GM23248 (cell line): ENCODE measurements at regions not wholly inside any gene's neighbourhood (a gene's known extent, or its start where the extent isn't known, plus 50 kb on each side); places are given as distances from the start of the nearest gene placed in this dataset.

Source experiments
- DNase-seq: peaks from one replicate; pipeline ENCODE4 v3.0.0-alpha.2; 2015
- H2AFZ ChIP-seq: fragments of 200-600 bp; sonication (generic); 2 replicates; pipeline ENCODE4 v1.6.1; 2016; ENCODE audit warnings: antibody characterized with exemption
- H3F3A ChIP-seq: fragments of 200-600 bp; sonication (generic); 2 replicates; pipeline ENCODE4 v1.6.1; 2016; ENCODE audit warnings: mild to moderate bottlenecking, antibody characterized with exemption, mixed run types; ENCODE audit not compliant: insufficient read depth
- H3K27ac ChIP-seq: fragments of 200-600 bp; sonication (generic); 2 replicates; pipeline ENCODE4 v1.5.1; 2016; ENCODE audit warnings: mild to moderate bottlenecking
- H3K27me3 ChIP-seq: fragments of 200-600 bp; sonication (generic); replicated peaks from 2 replicates; pipeline ENCODE4 v1.6.1; 2016; ENCODE audit warnings: mild to moderate bottlenecking; ENCODE audit not compliant: insufficient read depth
- H3K36me3 ChIP-seq: fragments of 200-600 bp; sonication (generic); 2 replicates; pipeline ENCODE4 v1.6.1; 2016; ENCODE audit warnings: low read depth, mild to moderate bottlenecking
- H3K4me1 ChIP-seq: fragments of 200-600 bp; sonication (generic); 2 replicates; pipeline ENCODE4 v1.6.1; 2016; ENCODE audit warnings: mild to moderate bottlenecking; ENCODE audit not compliant: insufficient read depth
- H3K4me2 ChIP-seq: fragments of 200-600 bp; sonication (generic); one replicate; pipeline ENCODE4 v1.6.1; 2016; ENCODE audit warnings: mild to moderate bottlenecking; ENCODE audit not compliant: unreplicated experiment
- H3K4me3 ChIP-seq: fragments of 200-600 bp; sonication (generic); 2 replicates; pipeline ENCODE4 v1.5.1; 2016; ENCODE audit warnings: mild to moderate bottlenecking
- H3K79me2 ChIP-seq: fragments of 200-600 bp; sonication (generic); 2 replicates; pipeline ENCODE4 v1.6.1; 2016; ENCODE audit warnings: mild to moderate bottlenecking; ENCODE audit not compliant: insufficient read depth
- H3K9ac ChIP-seq: fragments of 200-600 bp; sonication (generic); 2 replicates; pipeline ENCODE4 v1.6.1; 2016; ENCODE audit warnings: mild to moderate bottlenecking
- H3K9me2 ChIP-seq: fragments of 200-600 bp; sonication (generic); 2 replicates; pipeline ENCODE4 v1.6.1; 2016; ENCODE audit warnings: mixed run types, mild to moderate bottlenecking, moderate library complexity; ENCODE audit not compliant: insufficient read depth
- H3K9me3 ChIP-seq: fragments of 200-600 bp; sonication (generic); one replicate; pipeline ENCODE4 v1.6.1; 2017; ENCODE audit warnings: low read depth
- H4K20me1 ChIP-seq: fragments of 200-600 bp; sonication (generic); 2 replicates; pipeline ENCODE4 v1.6.0; 2016; ENCODE audit not compliant: insufficient read depth
- EZH2 ChIP-seq: fragments of 200-600 bp; sonication (generic); IDR thresholded peaks from 2 replicates; pipeline ENCODE4 v1.6.1; 2018; ENCODE audit warnings: antibody characterized with exemption, mild to moderate bottlenecking; ENCODE audit not compliant: insufficient read depth, poor library complexity, severe bottlenecking
- EZH2phosphoT487 ChIP-seq: fragments of 200-600 bp; sonication (generic); IDR thresholded peaks from 2 replicates; pipeline ENCODE4 v1.6.1; 2018; ENCODE audit warnings: antibody characterized with exemption, moderate library complexity, mild to moderate bottlenecking, low read depth; ENCODE audit not compliant: insufficient read depth
- WGBS, 2 experiments: methylation state at CpG; one replicate each; pipeline ENCODE4 v1.1.6; 2015 to 2017; ENCODE audit warnings: low lambda C conversion rate in 2 of 2, low coverage in 1 of 2; ENCODE audit errors: missing lambda C conversion rate in 2 of 2; 5-methylcytosine and 5-hydroxymethylcytosine counted together
- in situ Hi-C: fragments of 300-500 bp; cut with MboI; formaldehyde crosslinking; loops from 2 replicates; pipeline ENCODE4 v1.15.0; 2020

- peaks cover 25% of the 10 kb centered on the region; the same call in 1 of the 2 replicates for H3K27me3 ChIP-seq
- in situ Hi-C loops: loop anchor here (25.0 kb wide), 1 partner anchor 551 kb away; no protein-coding TSS in a partner anchor
Observed at GRCh38 chr2:158738363-158738762, 56.8 kb upstream of the DAPL1 start.

GRCh38 chr2:158740127-158740526, 55.0 kb upstream of the DAPL1 start:
- WGBS, 2 experiments: 77 to 79% methylated on average over 5 of the region's 5 CpGs
- no peaks in the 10 kb centered on the region for H3K9me2 ChIP-seq
- H3K27me3 ChIP-seq: peaks cover 22% of the 10 kb centered on the region; the same call in 1 of the 2 replicates
- no peak for DNase-seq
- H3K27ac ChIP-seq: no peak overlapping the region
- H3K4me3 ChIP-seq: no peak overlapping the region
- H2AFZ ChIP-seq: no peak overlapping the region
- no peaks in the 10 kb centered on the region for H3K36me3 ChIP-seq
- TF ChIP-seq EZH2: no peak
- no peak for TF ChIP-seq EZH2phosphoT487
- H3K4me1 ChIP-seq: no peaks in the 10 kb centered on the region
- no peak overlapping the region for H3K9ac ChIP-seq
- H3K79me2 ChIP-seq: no peaks in the 10 kb centered on the region
- H3F3A ChIP-seq: no peaks in the 10 kb centered on the region
- H3K4me2 ChIP-seq: no peak overlapping the region
- H4K20me1 ChIP-seq: no peaks in the 10 kb centered on the region
- in situ Hi-C loops: loop anchor here (10.0 to 25.0 kb wide), 2 partner anchors 553 to 705 kb away; no protein-coding TSS in a partner anchor
- no peaks in the 10 kb centered on the region for H3K9me3 ChIP-seq

More at GRCh38 chr2:158738363-158738762, 56.8 kb upstream of the DAPL1 start:
- Histone ChIP-seq H3K4me2 (no peak overlapping the region), H3K9me2 (no peaks in the 10 kb centered on the region), H2AFZ (no peak overlapping the region), H3K27ac (no peak overlapping the region), H3K36me3 (no peaks in the 10 kb centered on the region), H3K9me3 (no peaks in the 10 kb centered on the region), H3F3A (no peaks in the 10 kb centered on the region), H3K9ac (no peak overlapping the region), H3K4me3 (no peak overlapping the region), H4K20me1 (no peaks in the 10 kb centered on the region), H3K79me2 (no peaks in the 10 kb centered on the region), H3K4me1 (no peaks in the 10 kb centered on the region)
- WGBS, 2 experiments: 68 to 69% methylated on average over 5 of the region's 5 CpGs
- TF ChIP-seq EZH2 (no peak), EZH2phosphoT487 (no peak)
- no peak for DNase-seq

- 38 to 39% methylated on average over 4 of the region's 4 CpGs for WGBS, 2 experiments
- in situ Hi-C loops: loop anchor here (10.0 to 25.0 kb wide), 2 partner anchors 553 to 706 kb away; no protein-coding TSS in a partner anchor
- Histone ChIP-seq H2AFZ (no peak overlapping the region), H3K4me3 (no peak overlapping the region), H3K9ac (no peak overlapping the region), H3K4me1 (no peaks in the 10 kb centered on the region), H3K79me2 (no peaks in the 10 kb centered on the region), H3K9me3 (no peaks in the 10 kb centered on the region), H3K4me2 (no peak overlapping the region), H3K36me3 (no peaks in the 10 kb centered on the region), H3K27me3 (peaks cover 22% of the 10 kb centered on the region; the same call in 1 of the 2 replicates), H3K9me2 (no peaks in the 10 kb centered on the region), H3F3A (no peaks in the 10 kb centered on the region), H4K20me1 (no peaks in the 10 kb centered on the region), H3K27ac (no peak overlapping the region)
- no peak for TF ChIP-seq EZH2
- no peak for TF ChIP-seq EZH2phosphoT487
- DNase-seq: peak; percentile 52
Observed at GRCh38 chr2:158740621-158741020, 54.5 kb upstream of the DAPL1 start.

- no peak overlapping the region for H2AFZ ChIP-seq
- peaks cover 18% of the 10 kb centered on the region for H3K27me3 ChIP-seq
- no peaks in the 10 kb centered on the region for H3K36me3 ChIP-seq
- no peaks in the 10 kb centered on the region for H3F3A ChIP-seq
- no peak overlapping the region for H3K4me2 ChIP-seq
- H3K9me3 ChIP-seq: no peaks in the 10 kb centered on the region
- no peak for DNase-seq
- no peak overlapping the region for H3K4me3 ChIP-seq
- H4K20me1 ChIP-seq: no peaks in the 10 kb centered on the region
- no peaks in the 10 kb centered on the region for H3K79me2 ChIP-seq
- no peak overlapping the region for H3K9ac ChIP-seq
- H3K4me1 ChIP-seq: no peaks in the 10 kb centered on the region
- in situ Hi-C loops: loop anchor here (10.0 to 25.0 kb wide), 2 partner anchors 554 to 707 kb away; no protein-coding TSS in a partner anchor
- TF ChIP-seq EZH2: no peak
- no peak overlapping the region for H3K27ac ChIP-seq
- WGBS, 2 experiments: 84 to 89% methylated on average over 8 of the region's 8 CpGs
- no peaks in the 10 kb centered on the region for H3K9me2 ChIP-seq
Observed at GRCh38 chr2:158741625-158742024, 53.5 kb upstream of the DAPL1 start.
